UCSD-AML1 (cell line): ENCODE measurements at regions not wholly inside any gene's neighbourhood (a gene's known extent, or its start where the extent isn't known, plus 50 kb on each side); places are given as distances from the start of the nearest gene placed in this dataset.
"Not testable (repeated sequence)": the region's sequence is repeated elsewhere in the genome, so short reads cannot be mapped to it uniquely, and the experiment has no call there.

Source experiments
- DNase-seq: peaks from one replicate; lab custom pipeline; 2025; ENCODE audit not compliant: unreplicated experiment; lab: John Stamatoyannopoulos, UW

GRCh38 chr2:176790468-176790867 is 422.1 kb upstream of the HNRNPA3 start:
- no peak for DNase-seq

- no peak for DNase-seq
Observed at GRCh38 chr2:176793792-176794191, 418.8 kb upstream of the HNRNPA3 start.

- no peak for DNase-seq
Observed at GRCh38 chr2:176794392-176794791, 418.2 kb upstream of the HNRNPA3 start.

GRCh38 chr2:176795823-176796222 is 416.8 kb upstream of the HNRNPA3 start:
- no peak for DNase-seq

- not testable (repeated sequence) for DNase-seq
Observed at GRCh38 chr2:176796677-176797076, 415.9 kb upstream of the HNRNPA3 start.

GRCh38 chr2:176804392-176804791 is 408.2 kb upstream of the HNRNPA3 start:
- no peak for DNase-seq

GRCh38 chr2:176805345-176805744 is 407.2 kb upstream of the HNRNPA3 start:
- DNase-seq, result no peak

GRCh38 chr2:176812246-176812775 is 400.3 kb upstream of the HNRNPA3 start:
- DNase-seq, result no peak

- no peak for DNase-seq
Observed at GRCh38 chr2:176813156-176813555, 399.4 kb upstream of the HNRNPA3 start.

- DNase-seq, result no peak
Observed at GRCh38 chr2:176813621-176814049, 399.0 kb upstream of the HNRNPA3 start.

GRCh38 chr2:176814274-176814673 is 398.3 kb upstream of the HNRNPA3 start:
- no peak for DNase-seq

GRCh38 chr2:176814740-176815367 is 397.7 kb upstream of the HNRNPA3 start:
- DNase-seq, result no peak

- peak; percentile 25 for DNase-seq
Observed at GRCh38 chr2:176817061-176817565, 395.5 kb upstream of the HNRNPA3 start.

GRCh38 chr2:176818076-176818475 is 394.5 kb upstream of the HNRNPA3 start:
- DNase-seq, result no peak

- DNase-seq, result no peak
Observed at GRCh38 chr2:176818617-176819016, 394.0 kb upstream of the HNRNPA3 start.

- no peak for DNase-seq
Observed at GRCh38 chr2:176819306-176819705, 393.3 kb upstream of the HNRNPA3 start.

GRCh38 chr2:176820371-176820932 is 392.1 kb upstream of the HNRNPA3 start:
- no peak for DNase-seq

- no peak for DNase-seq
Observed at GRCh38 chr2:176821350-176821749, 391.2 kb upstream of the HNRNPA3 start.

- DNase-seq, result no peak
Observed at GRCh38 chr2:176822060-176822459, 390.5 kb upstream of the HNRNPA3 start.

GRCh38 chr2:176826356-176826755 is 386.2 kb upstream of the HNRNPA3 start:
- no peak for DNase-seq

GRCh38 chr2:176826984-176827668 is 385.5 kb upstream of the HNRNPA3 start:
- no peak for DNase-seq

- DNase-seq, result no peak
Observed at GRCh38 chr2:176830362-176830761, 382.2 kb upstream of the HNRNPA3 start.
